ENCODE measurements at regions not wholly inside any gene's neighbourhood (a gene's known extent, or its start where the extent isn't known, plus 50 kb on each side); places are given as distances from the start of the nearest gene placed in this dataset.

- TF ChIP-seq POLR2A (IDR thresholded peaks at IDR 0.05) (no peak), CTCF (IDR thresholded peaks at IDR 0.05) (no peak)
- 100% methylated on average over 1 of the region's 2 CpGs for WGBS (ENCODE audit: insufficient coverage, low coverage, low lambda C conversion rate, missing lambda C conversion rate)
Observed at GRCh38 chr1:83574791-83575190, 424.1 kb downstream of the TTLL7 start.

GRCh38 chr1:83573776-83574175, 425.2 kb downstream of the TTLL7 start:
- no peak overlapping the region for H3K4me3 ChIP-seq
- H3K36me3 ChIP-seq, result no peaks in the 10 kb centered on the region
- H3K27ac ChIP-seq, result no peak overlapping the region
- H3K4me1 ChIP-seq, result no peaks in the 10 kb centered on the region
- no peaks in the 10 kb centered on the region for H3K27me3 ChIP-seq
- TF ChIP-seq POLR2A (IDR thresholded peaks at IDR 0.05) (no peak), CTCF (IDR thresholded peaks at IDR 0.05) (no peak)
- ATAC-seq (peak in 1 of 4 donors; percentile 62), DNase-seq (no peak)
- intact Hi-C loops (cut with DNase I), result no loop called here
- H3K9me3 ChIP-seq, result no peaks in the 10 kb centered on the region
- 40% methylated on average over 2 of the region's 2 CpGs for WGBS (ENCODE audit: insufficient coverage, low coverage, low lambda C conversion rate, missing lambda C conversion rate)

More at GRCh38 chr1:83574791-83575190, 424.1 kb downstream of the TTLL7 start:
- ATAC-seq, result no peak
- intact Hi-C loops (cut with DNase I), result no loop called here
- H3K4me3 ChIP-seq, result no peak overlapping the region
- H3K9me3 ChIP-seq, result no peaks in the 10 kb centered on the region
- no peaks in the 10 kb centered on the region for H3K36me3 ChIP-seq
- no peak for DNase-seq
- H3K27me3 ChIP-seq, result no peaks in the 10 kb centered on the region
- H3K27ac ChIP-seq, result no peak overlapping the region
- no peaks in the 10 kb centered on the region for H3K4me1 ChIP-seq

- H3K4me1 ChIP-seq, result no peaks in the 10 kb centered on the region
- intact Hi-C loops (cut with DNase I), result no loop called here
- no peaks in the 10 kb centered on the region for H3K36me3 ChIP-seq
- DNase-seq (no peak), ATAC-seq (no peak)
- H3K4me3 ChIP-seq, result no peak overlapping the region
- H3K27me3 ChIP-seq, result no peaks in the 10 kb centered on the region
- no peaks in the 10 kb centered on the region for H3K9me3 ChIP-seq
- no peak overlapping the region for H3K27ac ChIP-seq
- 75% methylated on average over 3 of the region's 3 CpGs for WGBS (ENCODE audit: insufficient coverage, low coverage, low lambda C conversion rate, missing lambda C conversion rate)
- no peak for TF ChIP-seq CTCF (IDR thresholded peaks at IDR 0.05)
- TF ChIP-seq POLR2A (IDR thresholded peaks at IDR 0.05), result no peak
Observed at GRCh38 chr1:83571536-83571935, 427.4 kb downstream of the TTLL7 start.

- Histone ChIP-seq H3K4me3 (no peak overlapping the region), H3K27me3 (no peaks in the 10 kb centered on the region), H3K9me3 (no peaks in the 10 kb centered on the region), H3K36me3 (no peaks in the 10 kb centered on the region), H3K27ac (no peak overlapping the region), H3K4me1 (no peaks in the 10 kb centered on the region)
- TF ChIP-seq POLR2A (IDR thresholded peaks at IDR 0.05), result no peak
- no peak for TF ChIP-seq CTCF (IDR thresholded peaks at IDR 0.05)
- no peak for DNase-seq
- no peak for ATAC-seq
- intact Hi-C loops (cut with DNase I), result no loop called here
- 82% methylated on average over 2 of the region's 2 CpGs for WGBS (ENCODE audit: insufficient coverage, low coverage, low lambda C conversion rate, missing lambda C conversion rate)
Observed at GRCh38 chr1:83561346-83561745, 437.6 kb downstream of the TTLL7 start.

Data from right lobe of liver (tissue), 6 donors.